Renal pelvis (tissue), 1 donor: ENCODE measurements at regions not wholly inside any gene's neighbourhood (a gene's known extent, or its start where the extent isn't known, plus 50 kb on each side); places are given as distances from the start of the nearest gene placed in this dataset.

ENCODE experiments used
- DNase-seq: peaks from one replicate; pipeline ENCODE4 v3.0.0-alpha.2; 2013

- no peak for DNase-seq
Observed at GRCh38 chr2:107218208-107218607, 332.2 kb upstream of the ST6GAL2 start.

- no peak for DNase-seq
Observed at GRCh38 chr2:107222466-107222865, 336.5 kb upstream of the ST6GAL2 start.

GRCh38 chr2:107235491-107236254 lies 349.7 kb upstream of the ST6GAL2 start:
- no peak for DNase-seq

GRCh38 chr2:107242811-107243210 lies 356.8 kb upstream of the ST6GAL2 start:
- DNase-seq, result no peak

- DNase-seq, result no peak
Observed at GRCh38 chr2:107248932-107249331, 363.0 kb upstream of the ST6GAL2 start.

- no peak for DNase-seq
Observed at GRCh38 chr2:107255744-107256143, 369.8 kb upstream of the ST6GAL2 start.

- no peak for DNase-seq
Observed at GRCh38 chr2:107258531-107259407, 372.8 kb upstream of the ST6GAL2 start.

- no peak for DNase-seq
Observed at GRCh38 chr2:107259408-107260195, 373.6 kb upstream of the ST6GAL2 start.

GRCh38 chr2:107263628-107264027 lies 377.7 kb upstream of the ST6GAL2 start:
- no peak for DNase-seq

GRCh38 chr2:107264184-107264583 lies 378.2 kb upstream of the ST6GAL2 start:
- DNase-seq, result no peak

- DNase-seq, result no peak
Observed at GRCh38 chr2:107266555-107266954, 380.6 kb upstream of the ST6GAL2 start.

- no peak for DNase-seq
Observed at GRCh38 chr2:107267086-107267485, 381.1 kb upstream of the ST6GAL2 start.

GRCh38 chr2:107276034-107276433 lies 390.1 kb upstream of the ST6GAL2 start:
- no peak for DNase-seq

- no peak for DNase-seq
Observed at GRCh38 chr2:107278672-107279071, 392.7 kb upstream of the ST6GAL2 start.

GRCh38 chr2:107281637-107282036 lies 395.7 kb upstream of the ST6GAL2 start:
- DNase-seq, result no peak

- no peak for DNase-seq
Observed at GRCh38 chr2:107282135-107282534, 396.2 kb upstream of the ST6GAL2 start.

GRCh38 chr2:107285621-107286299 lies 399.8 kb upstream of the ST6GAL2 start:
- DNase-seq, result no peak

GRCh38 chr2:107290041-107290440 lies 404.1 kb upstream of the ST6GAL2 start:
- no peak for DNase-seq

GRCh38 chr2:107303964-107304363 lies 418.0 kb upstream of the ST6GAL2 start:
- DNase-seq, result no peak

- DNase-seq, result no peak
Observed at GRCh38 chr2:107305966-107306365, 420.0 kb upstream of the ST6GAL2 start.

- no peak for DNase-seq
Observed at GRCh38 chr2:107306881-107307280, 420.9 kb upstream of the ST6GAL2 start.

- DNase-seq, result no peak
Observed at GRCh38 chr2:107308835-107309234, 422.9 kb upstream of the ST6GAL2 start.
